Prostate gland (tissue), 2 donors: ENCODE measurements at regions not wholly inside any gene's neighbourhood (a gene's known extent, or its start where the extent isn't known, plus 50 kb on each side); places are given as distances from the start of the nearest gene placed in this dataset.

Source experiments
- DNase-seq: peaks from one replicate; pipeline ENCODE4 v3.0.0-alpha.2; 2019; ENCODE audit warnings: low spot score
- H3K27ac ChIP-seq, 2 donors: fragments of 200-600 bp; sonication (generic); 2 replicates each; pipeline ENCODE4 v1.5.1; 2017 to 2019
- H3K27me3 ChIP-seq: fragments of 200-600 bp; sonication (generic); replicated peaks from 2 replicates; pipeline ENCODE4 v1.5.1; 2019; ENCODE audit not compliant: insufficient read depth
- H3K36me3 ChIP-seq, 2 donors: fragments of 200-600 bp; sonication (generic); 1 replicate in 1 of 2; 2 replicates in 1 of 2; pipeline versions ENCODE4 v1.5.1 to v1.8.1; 2017 to 2019
- H3K4me1 ChIP-seq: fragments of 200-600 bp; sonication (generic); replicated peaks from 2 replicates; pipeline ENCODE4 v1.5.1; 2019
- H3K4me3 ChIP-seq, 2 donors: fragments of 200-600 bp; sonication (generic); 2 replicates each; pipeline ENCODE4 v1.5.1; 2017 to 2019
- H3K9me3 ChIP-seq: fragments of 200-600 bp; sonication (generic); 2 replicates; pipeline ENCODE4 v1.5.1; 2017
- POLR2A ChIP-seq: fragments of 450-650 bp; IDR thresholded peaks from one replicate; pipeline ENCODE4 v1.6.1; 2016; ENCODE audit warnings: antibody characterized with exemption, mild to moderate bottlenecking
- POLR2AphosphoS5 ChIP-seq: sonication (generic); formaldehyde crosslinking; IDR thresholded peaks from one replicate; pipeline ENCODE4 v1.6.1; 2017; ENCODE audit warnings: antibody characterized with exemption
- WGBS: methylation state at CpG from one replicate; pipeline ENCODE4 v1.1.5; 2018; 5-methylcytosine and 5-hydroxymethylcytosine counted together
- intact Hi-C: fragments of 100-400 bp; cut with DNase I; formaldehyde crosslinking; loops from one replicate; pipeline ENCODE4 v1.14.2; 2022
- TF ChIP-seq, protein P1 (sequence below), 4 experiments: fragments of 200-600 bp in 2 of 4; fragments of 450-650 bp in 2 of 4; sonication (generic) in 2 of 4; IDR thresholded peaks; 1 replicate in 3 of 4; 2 replicates in 1 of 4; pipeline ENCODE4 v1.5.1; 2016 to 2019; ENCODE audit warnings: antibody characterized with exemption in 4 of 4, mild to moderate bottlenecking in 2 of 4, moderate library complexity in 2 of 4

DNA sequence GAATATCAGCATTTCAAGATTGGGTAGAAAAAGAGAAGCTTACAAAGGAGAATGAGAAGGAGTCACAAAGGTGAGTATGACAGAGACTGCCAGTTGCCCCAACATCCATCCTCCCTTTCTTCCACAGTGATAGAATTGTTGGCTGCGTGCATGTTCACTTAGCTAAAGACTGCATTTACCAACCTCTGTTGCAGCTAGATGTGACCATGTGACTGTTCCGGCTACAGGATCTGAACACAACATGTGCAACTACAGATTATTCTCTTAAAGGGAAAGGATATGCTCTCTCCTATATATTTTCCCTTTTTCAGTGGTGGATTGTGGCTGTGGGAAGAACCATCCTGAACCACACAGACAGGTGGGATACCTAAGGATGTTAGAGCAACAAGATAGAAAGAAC, 60.5 kb upstream of the ZNRF2 start:
- Histone ChIP-seq H3K27me3 (no peaks in the 10 kb centered on the region), H3K36me3 (no peaks in the 10 kb centered on the region), H3K4me1 (peaks cover 4% of the 10 kb centered on the region), H3K4me3 (no peak overlapping the region), H3K9me3 (no peaks in the 10 kb centered on the region), H3K27ac (no peak overlapping the region)
- no peak for DNase-seq
- TF ChIP-seq, protein P1, sequence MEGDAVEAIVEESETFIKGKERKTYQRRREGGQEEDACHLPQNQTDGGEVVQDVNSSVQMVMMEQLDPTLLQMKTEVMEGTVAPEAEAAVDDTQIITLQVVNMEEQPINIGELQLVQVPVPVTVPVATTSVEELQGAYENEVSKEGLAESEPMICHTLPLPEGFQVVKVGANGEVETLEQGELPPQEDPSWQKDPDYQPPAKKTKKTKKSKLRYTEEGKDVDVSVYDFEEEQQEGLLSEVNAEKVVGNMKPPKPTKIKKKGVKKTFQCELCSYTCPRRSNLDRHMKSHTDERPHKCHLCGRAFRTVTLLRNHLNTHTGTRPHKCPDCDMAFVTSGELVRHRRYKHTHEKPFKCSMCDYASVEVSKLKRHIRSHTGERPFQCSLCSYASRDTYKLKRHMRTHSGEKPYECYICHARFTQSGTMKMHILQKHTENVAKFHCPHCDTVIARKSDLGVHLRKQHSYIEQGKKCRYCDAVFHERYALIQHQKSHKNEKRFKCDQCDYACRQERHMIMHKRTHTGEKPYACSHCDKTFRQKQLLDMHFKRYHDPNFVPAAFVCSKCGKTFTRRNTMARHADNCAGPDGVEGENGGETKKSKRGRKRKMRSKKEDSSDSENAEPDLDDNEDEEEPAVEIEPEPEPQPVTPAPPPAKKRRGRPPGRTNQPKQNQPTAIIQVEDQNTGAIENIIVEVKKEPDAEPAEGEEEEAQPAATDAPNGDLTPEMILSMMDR (IDR thresholded peaks at IDR 0.05) = no peak
- TF ChIP-seq POLR2A (no peak), POLR2AphosphoS5 (no peak)
- intact Hi-C loops = no loop called here
- WGBS = 89% methylated on average over 2 of the region's 2 CpGs

DNA sequence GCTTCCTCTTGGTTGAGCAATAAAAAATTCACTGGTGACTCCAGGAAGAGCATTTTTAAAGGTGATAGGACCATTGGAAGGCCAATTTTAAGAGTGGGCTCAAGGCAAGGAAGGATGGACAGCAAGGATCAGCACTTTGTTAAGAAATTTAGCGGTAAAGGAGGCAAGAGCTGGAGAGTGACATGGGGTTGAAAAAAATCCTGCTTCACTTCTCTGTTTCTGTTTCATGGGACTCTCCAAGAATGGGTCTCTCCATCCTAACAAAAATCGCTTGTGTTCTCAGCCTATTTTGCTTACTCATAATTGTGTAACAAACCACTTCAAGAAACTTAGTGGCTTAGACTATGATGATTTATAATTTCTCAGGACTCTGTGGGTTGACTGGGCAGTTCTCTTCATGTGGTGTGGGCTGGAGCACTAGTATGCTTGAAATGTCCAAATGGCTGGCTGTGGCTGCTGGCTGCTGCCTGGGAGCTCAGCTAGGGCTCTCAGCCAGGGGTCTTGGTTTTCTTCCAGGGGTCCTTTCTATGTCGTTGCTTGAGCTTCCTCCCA, 59.8 kb upstream of the ZNRF2 start:
- TF ChIP-seq POLR2A = no peak
- no peak for TF ChIP-seq POLR2AphosphoS5
- TF ChIP-seq, protein P1 (IDR thresholded peaks at IDR 0.05) = no peak
- intact Hi-C loops = no loop called here
- no peak overlapping the region for H3K27ac ChIP-seq
- WGBS = 65% methylated on average over 3 of the region's 3 CpGs
- H3K9me3 ChIP-seq = no peaks in the 10 kb centered on the region
- no peak for DNase-seq
- no peaks in the 10 kb centered on the region for H3K27me3 ChIP-seq
- no peak overlapping the region for H3K4me3 ChIP-seq
- peaks cover 4% of the 10 kb centered on the region for H3K4me1 ChIP-seq
- H3K36me3 ChIP-seq = no peaks in the 10 kb centered on the region

DNA sequence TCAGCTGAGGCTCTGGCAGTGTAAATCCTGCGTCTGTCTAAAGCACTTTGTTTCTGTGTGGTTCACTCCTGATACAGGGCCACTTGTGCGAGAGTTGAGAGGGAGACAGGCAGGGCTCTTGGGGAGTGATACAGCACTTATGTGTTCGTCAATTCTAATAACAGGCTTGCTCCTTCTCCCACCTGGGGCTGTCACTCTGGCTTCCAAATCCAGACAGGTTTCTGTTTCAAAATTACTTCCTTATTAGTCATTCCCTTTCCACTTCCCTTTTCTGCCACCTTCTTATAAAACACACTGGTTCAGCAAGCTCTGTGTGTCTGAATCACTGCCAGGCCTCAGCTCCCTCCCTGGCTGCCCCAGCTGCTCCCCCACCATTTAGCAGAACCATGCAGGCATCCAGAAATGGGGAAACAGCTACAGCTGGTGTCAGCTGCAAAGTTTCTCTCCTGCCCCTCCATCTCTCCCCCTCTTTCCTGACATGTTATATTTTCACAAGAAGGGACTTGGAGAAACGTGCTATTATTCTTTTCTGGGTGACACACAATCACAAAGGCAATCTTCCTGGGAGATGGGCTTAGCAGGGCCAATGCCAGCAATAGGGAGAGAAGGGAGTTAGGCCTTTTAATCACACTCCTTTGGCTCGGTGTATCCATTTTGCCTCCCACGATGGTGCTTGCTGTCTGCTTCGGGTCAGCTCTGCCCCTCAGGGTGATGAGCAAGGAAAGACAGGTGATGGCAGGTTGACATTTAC, 58.4 kb upstream of the ZNRF2 start:
- peaks cover 4% of the 10 kb centered on the region for H3K4me1 ChIP-seq
- 10% methylated on average over 7 of the region's 7 CpGs for WGBS
- peak overlapping the region; percentile 51 to 55 for H3K27ac ChIP-seq
- H3K4me3 ChIP-seq = no peak overlapping the region
- no peaks in the 10 kb centered on the region for H3K36me3 ChIP-seq
- no peaks in the 10 kb centered on the region for H3K27me3 ChIP-seq
- peak; percentile 75 for DNase-seq
- H3K9me3 ChIP-seq = no peaks in the 10 kb centered on the region
- intact Hi-C loops = no loop called here
- TF ChIP-seq POLR2AphosphoS5 (peak; percentile 73), POLR2A (peak; percentile 21)
- TF ChIP-seq, protein P1 (IDR thresholded peaks at IDR 0.05) = no peak

DNA sequence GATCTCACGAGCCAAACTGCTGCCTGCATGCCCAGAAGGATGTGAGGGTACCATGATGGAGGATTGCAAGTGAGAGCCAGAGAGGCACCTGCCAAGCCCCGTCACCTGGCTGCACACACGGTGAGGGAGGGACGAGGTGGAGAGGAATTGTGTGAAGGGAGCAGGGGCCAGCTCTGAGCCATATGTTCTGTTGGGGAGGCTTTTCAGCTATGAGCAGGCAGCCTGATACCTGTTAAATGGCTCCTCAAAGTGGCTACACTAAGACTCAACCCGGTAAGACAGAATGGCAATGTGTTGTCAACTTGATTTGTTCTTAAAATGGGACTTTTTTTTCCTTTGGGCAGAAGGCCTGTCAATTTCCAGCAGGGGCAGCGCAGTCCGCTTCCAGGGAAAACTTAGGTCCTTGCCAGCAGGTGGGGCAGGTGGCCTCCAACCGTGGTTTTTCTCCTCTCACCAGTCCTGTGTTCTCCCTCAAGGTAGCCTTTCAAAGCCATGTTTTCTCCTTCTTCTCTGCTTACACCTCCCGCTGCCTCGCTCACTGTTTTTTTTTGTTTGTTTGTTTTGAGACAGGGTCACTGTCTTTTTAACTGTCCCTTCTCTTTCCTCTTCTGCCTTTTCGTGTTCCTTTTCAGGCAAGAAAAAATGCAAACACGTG, 57.7 kb upstream of the ZNRF2 start:
- WGBS = 58% methylated on average over 12 of the region's 12 CpGs
- Histone ChIP-seq H3K4me1 (peaks cover 4% of the 10 kb centered on the region), H3K27me3 (no peaks in the 10 kb centered on the region), H3K4me3 (no peak overlapping the region), H3K36me3 (no peaks in the 10 kb centered on the region), H3K9me3 (no peaks in the 10 kb centered on the region), H3K27ac (peak overlapping the region in 1 of 2 donors; percentile 55)
- no peak for TF ChIP-seq POLR2AphosphoS5
- TF ChIP-seq, protein P1 (IDR thresholded peaks at IDR 0.05) = peak in 1 of 4 experiments; percentile 31
- intact Hi-C loops = no loop called here
- no peak for DNase-seq
